ENCODE measurements at regions not wholly inside any gene's neighbourhood (a gene's known extent, or its start where the extent isn't known, plus 50 kb on each side); places are given as distances from the start of the nearest gene placed in this dataset.

GRCh38 chr16:72715267-72715666 lies 332.7 kb downstream of the ZFHX3 start:
- no peak overlapping the region for H3K4me3 ChIP-seq (ENCODE audit: low read depth, low read length)
- no peak for TF ChIP-seq CTCF (IDR thresholded peaks at IDR 0.05; ENCODE audit: low read depth, low read length)
- DNase-seq (ENCODE audit: low read depth, low spot score), result peak; percentile 20
- in situ Hi-C loops (cut with HindIII; ENCODE audit: low sequenced_read_pairs), result no loop called here

DNA sequence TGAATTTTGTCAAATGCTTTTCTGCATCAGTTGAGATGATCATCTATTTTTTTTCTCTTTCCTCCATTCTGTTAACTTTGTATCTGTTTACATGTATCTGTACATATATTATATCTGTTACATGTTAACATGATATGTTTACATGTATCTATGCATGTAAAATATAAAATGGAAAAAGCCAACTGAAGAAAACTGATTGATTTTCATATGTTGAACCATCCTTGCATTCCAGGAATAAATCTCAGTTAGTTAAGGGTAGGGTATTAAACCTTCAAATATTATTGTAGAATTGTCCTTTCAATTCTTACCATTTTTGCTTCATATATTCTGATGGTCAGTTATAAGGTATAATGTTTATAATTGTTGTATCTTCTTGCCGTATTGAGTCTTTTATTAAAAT lies 336.1 kb downstream of the ZFHX3 start:
- in situ Hi-C loops (cut with HindIII; ENCODE audit: low sequenced_read_pairs), result no loop called here
- no peak for TF ChIP-seq CTCF (IDR thresholded peaks at IDR 0.05; ENCODE audit: low read depth, low read length)
- H3K4me3 ChIP-seq (ENCODE audit: low read depth, low read length), result no peak overlapping the region
- DNase-seq (ENCODE audit: low read depth, low spot score), result no peak

- TF ChIP-seq CTCF (IDR thresholded peaks at IDR 0.05; ENCODE audit: low read depth, low read length), result no peak
Measured at GRCh38 chr16:72705801-72706200, 342.1 kb downstream of the ZFHX3 start.

DNA sequence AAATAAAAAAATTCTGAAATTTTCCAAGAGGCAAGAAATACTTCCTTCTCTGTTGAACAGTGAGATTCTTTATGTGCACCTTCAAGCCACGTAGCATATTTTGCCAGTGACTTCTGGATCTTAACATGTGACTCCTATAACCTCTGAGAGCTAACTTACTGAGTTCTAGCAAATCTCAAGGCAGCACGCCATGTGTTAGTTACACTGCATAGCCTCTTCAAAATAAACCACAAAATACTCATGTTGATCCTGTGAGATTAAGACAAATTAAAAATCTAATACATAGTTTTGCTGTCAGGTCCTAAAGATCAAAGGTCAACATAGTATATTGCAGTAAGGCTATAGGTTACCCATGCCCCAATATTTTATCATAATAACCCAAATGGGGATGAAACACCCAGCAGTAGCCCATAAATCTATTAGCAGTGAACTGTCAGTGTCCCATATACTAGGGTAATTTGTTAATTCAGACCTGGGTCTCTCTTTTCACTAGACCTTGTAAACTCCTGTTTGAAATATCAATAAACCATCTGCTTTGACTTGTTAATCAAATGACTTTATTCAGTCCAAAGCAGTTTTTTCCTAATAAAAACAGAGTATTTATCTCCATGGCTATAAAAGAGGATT lies 343.1 kb downstream of the ZFHX3 start:
- TF ChIP-seq CTCF (IDR thresholded peaks at IDR 0.05; ENCODE audit: low read depth, low read length), result no peak
- in situ Hi-C loops (cut with HindIII; ENCODE audit: low sequenced_read_pairs), result no loop called here
- no peak overlapping the region for H3K4me3 ChIP-seq (ENCODE audit: low read depth, low read length)
- DNase-seq (ENCODE audit: low read depth, low spot score), result no peak

More at GRCh38 chr16:72705801-72706200, 342.1 kb downstream of the ZFHX3 start:
- in situ Hi-C loops (cut with HindIII; ENCODE audit: low sequenced_read_pairs), result no loop called here
- no peak for DNase-seq (ENCODE audit: low read depth, low spot score)
- H3K4me3 ChIP-seq (ENCODE audit: low read depth, low read length), result no peak overlapping the region

DNA sequence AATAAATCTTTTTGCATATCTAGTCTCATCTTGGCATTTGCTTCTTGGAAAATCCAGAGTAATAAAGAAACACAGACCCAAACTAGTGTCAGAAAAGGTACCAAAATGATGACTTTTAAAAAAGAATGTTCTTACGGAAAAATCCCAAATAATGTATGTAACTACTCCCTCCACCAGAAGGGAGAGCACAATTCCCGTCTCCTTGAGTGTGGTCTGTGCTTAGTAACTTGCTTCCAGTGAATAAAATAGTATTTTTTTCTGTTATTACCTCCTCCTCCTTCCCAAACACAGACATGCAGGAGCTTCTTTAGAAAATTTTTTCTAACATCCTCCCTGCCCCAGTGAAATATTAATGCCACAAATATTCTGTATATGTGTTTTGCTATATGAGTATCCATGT lies 358.1 kb downstream of the ZFHX3 start:
- H3K4me3 ChIP-seq (ENCODE audit: low read depth, low read length), result no peak overlapping the region
- TF ChIP-seq CTCF (IDR thresholded peaks at IDR 0.05; ENCODE audit: low read depth, low read length), result peak; percentile 12
- in situ Hi-C loops (cut with HindIII; ENCODE audit: low sequenced_read_pairs), result no loop called here
- DNase-seq (ENCODE audit: low read depth, low spot score), result no peak

DNA sequence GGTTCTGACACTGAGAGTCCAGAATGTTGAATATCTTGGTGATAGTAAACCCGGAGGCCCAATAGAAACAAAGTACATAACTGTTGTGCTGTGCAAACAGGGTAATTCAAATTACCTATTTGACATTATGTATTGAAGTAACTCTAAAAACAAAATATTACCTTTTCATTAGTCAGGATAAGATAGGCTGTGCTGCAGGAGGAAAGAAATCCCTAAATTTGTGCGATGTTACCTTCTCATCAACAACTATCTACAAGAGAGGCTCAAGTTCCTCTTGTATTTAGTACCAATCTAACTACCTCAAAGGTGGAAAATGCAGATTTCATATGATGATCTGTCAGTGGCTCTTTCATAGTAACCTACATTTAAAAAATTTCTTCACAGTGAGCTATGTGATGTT lies 367.2 kb downstream of the ZFHX3 start:
- H3K4me3 ChIP-seq (ENCODE audit: low read depth, low read length), result no peak overlapping the region
- no peak for TF ChIP-seq CTCF (IDR thresholded peaks at IDR 0.05; ENCODE audit: low read depth, low read length)
- in situ Hi-C loops (cut with HindIII; ENCODE audit: low sequenced_read_pairs), result no loop called here
- no peak for DNase-seq (ENCODE audit: low read depth, low spot score)

Data from astrocyte of the spinal cord (primary cell).